CD4-positive, alpha-beta T cell treated with Interleukin-10 for 1 hour (primary cell): ENCODE measurements at regions not wholly inside any gene's neighbourhood (a gene's known extent, or its start where the extent isn't known, plus 50 kb on each side); places are given as distances from the start of the nearest gene placed in this dataset.
A peak's percentile ranks its signal among the peaks of the same experiment; 100 is the strongest.

Experiments
- DNase-seq: peaks from one replicate; pipeline ENCODE4 v3.0.0-alpha.2; 2020

- DNase-seq: peak; percentile 23
Measured at GRCh38 chr2:234243871-234244565, 193.5 kb downstream of the SPP2 start.

GRCh38 chr2:234242459-234242836, 191.9 kb downstream of the SPP2 start:
- no peak for DNase-seq

- no peak for DNase-seq
Measured at GRCh38 chr2:234241656-234242458, 191.4 kb downstream of the SPP2 start.

- DNase-seq: no peak
Measured at GRCh38 chr2:234240917-234241316, 190.4 kb downstream of the SPP2 start.

- no peak for DNase-seq
Measured at GRCh38 chr2:234235191-234235590, 184.7 kb downstream of the SPP2 start.

- no peak for DNase-seq
Measured at GRCh38 chr2:234231460-234231859, 181.0 kb downstream of the SPP2 start.

GRCh38 chr2:234219046-234219310, 168.5 kb downstream of the SPP2 start:
- no peak for DNase-seq

- DNase-seq: no peak
Measured at GRCh38 chr2:234218266-234219045, 168.0 kb downstream of the SPP2 start.

- DNase-seq: no peak
Measured at GRCh38 chr2:234212534-234212933, 162.0 kb downstream of the SPP2 start.

- DNase-seq: no peak
Measured at GRCh38 chr2:234211797-234212196, 161.3 kb downstream of the SPP2 start.

GRCh38 chr2:234206738-234207137, 156.2 kb downstream of the SPP2 start:
- DNase-seq: no peak

- no peak for DNase-seq
Measured at GRCh38 chr2:234204480-234204879, 154.0 kb downstream of the SPP2 start.

- DNase-seq: no peak
Measured at GRCh38 chr2:234203135-234203984, 152.9 kb downstream of the SPP2 start.

- DNase-seq: no peak
Measured at GRCh38 chr2:234202601-234203000, 152.1 kb downstream of the SPP2 start.

- DNase-seq: no peak
Measured at GRCh38 chr2:234199996-234200395, 149.5 kb downstream of the SPP2 start.

GRCh38 chr2:234198976-234199375, 148.5 kb downstream of the SPP2 start:
- no peak for DNase-seq

GRCh38 chr2:234195516-234195915, 145.0 kb downstream of the SPP2 start:
- DNase-seq: no peak

- no peak for DNase-seq
Measured at GRCh38 chr2:234193977-234194563, 143.6 kb downstream of the SPP2 start.

GRCh38 chr2:234191819-234192407, 141.4 kb downstream of the SPP2 start:
- no peak for DNase-seq

GRCh38 chr2:234189786-234190300, 139.3 kb downstream of the SPP2 start:
- DNase-seq: no peak

GRCh38 chr2:234189230-234189629, 138.7 kb downstream of the SPP2 start:
- no peak for DNase-seq

GRCh38 chr2:234187646-234188174, 137.2 kb downstream of the SPP2 start:
- DNase-seq: no peak
